ENCODE measurements at regions not wholly inside any gene's neighbourhood (a gene's known extent, or its start where the extent isn't known, plus 50 kb on each side); places are given as distances from the start of the nearest gene placed in this dataset.

DNA sequence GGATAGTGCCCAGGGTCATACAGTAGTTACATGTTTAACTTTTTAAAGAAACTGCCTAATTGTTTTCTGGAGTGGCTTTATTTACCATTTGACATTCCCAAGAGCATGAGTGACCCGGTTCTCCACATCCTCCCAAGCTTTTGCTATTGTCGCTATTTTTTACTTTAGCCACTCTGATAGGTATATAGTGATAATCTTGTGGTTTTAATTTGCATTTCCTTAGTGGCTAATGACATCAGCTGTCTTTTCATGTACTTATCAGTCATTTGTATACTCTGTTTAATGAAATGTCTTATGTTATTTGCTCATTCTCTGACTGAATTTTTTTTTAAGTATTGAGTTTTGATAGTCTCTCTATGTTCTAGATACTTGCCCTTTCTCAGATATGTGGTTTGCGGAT is 109.7 kb upstream of the HS6ST1 start:
- Histone ChIP-seq H3K36me3 (ENCODE audit: control insufficient read depth, insufficient read depth, low read length) (no peaks in the 10 kb centered on the region), H3K4me1 (no peaks in the 10 kb centered on the region), H3K27me3 (replicated peaks; ENCODE audit: control insufficient read depth, insufficient read depth, low read length) (no peaks in the 10 kb centered on the region), H3K4me3 (ENCODE audit: low read depth, low read length) (no peak overlapping the region), H3K9me3 (peaks cover 14% of the 10 kb centered on the region)
- ChIA-PET CTCF (no interaction called here), POLR2A (no interaction called here)
- no peaks in the 10 kb centered on the region for H3K36me3 Mint-ChIP-seq (ENCODE audit: insufficient read depth, unreplicated experiment)
- no TSS peak for BruUV-seq (replicated peaks)
- H3K4me1 Mint-ChIP-seq (ENCODE audit: low read depth, unreplicated experiment): no peaks in the 10 kb centered on the region
- DNase-seq: no peak
- H3K4me3 Mint-ChIP-seq (ENCODE audit: unreplicated experiment): no peak overlapping the region
- intact Hi-C loops (cut with micrococcal nuclease; ENCODE audit: unreplicated experiment): no loop called here
- TF ChIP-seq, protein P1, sequence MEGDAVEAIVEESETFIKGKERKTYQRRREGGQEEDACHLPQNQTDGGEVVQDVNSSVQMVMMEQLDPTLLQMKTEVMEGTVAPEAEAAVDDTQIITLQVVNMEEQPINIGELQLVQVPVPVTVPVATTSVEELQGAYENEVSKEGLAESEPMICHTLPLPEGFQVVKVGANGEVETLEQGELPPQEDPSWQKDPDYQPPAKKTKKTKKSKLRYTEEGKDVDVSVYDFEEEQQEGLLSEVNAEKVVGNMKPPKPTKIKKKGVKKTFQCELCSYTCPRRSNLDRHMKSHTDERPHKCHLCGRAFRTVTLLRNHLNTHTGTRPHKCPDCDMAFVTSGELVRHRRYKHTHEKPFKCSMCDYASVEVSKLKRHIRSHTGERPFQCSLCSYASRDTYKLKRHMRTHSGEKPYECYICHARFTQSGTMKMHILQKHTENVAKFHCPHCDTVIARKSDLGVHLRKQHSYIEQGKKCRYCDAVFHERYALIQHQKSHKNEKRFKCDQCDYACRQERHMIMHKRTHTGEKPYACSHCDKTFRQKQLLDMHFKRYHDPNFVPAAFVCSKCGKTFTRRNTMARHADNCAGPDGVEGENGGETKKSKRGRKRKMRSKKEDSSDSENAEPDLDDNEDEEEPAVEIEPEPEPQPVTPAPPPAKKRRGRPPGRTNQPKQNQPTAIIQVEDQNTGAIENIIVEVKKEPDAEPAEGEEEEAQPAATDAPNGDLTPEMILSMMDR (IDR thresholded peaks at IDR 0.05; ENCODE audit: insufficient read depth in 1 of 2, low read depth in 1 of 2, low read length in 1 of 2, severe bottlenecking in 1 of 2, unreplicated experiment in 1 of 2): no peak
- H3K27ac Mint-ChIP-seq (ENCODE audit: unreplicated experiment): no peak overlapping the region
- H3K9me3 Mint-ChIP-seq (ENCODE audit: unreplicated experiment): peaks cover 19% of the 10 kb centered on the region
- peaks cover 12% of the 10 kb centered on the region for H3K27me3 Mint-ChIP-seq (ENCODE audit: insufficient read depth, unreplicated experiment)

DNA sequence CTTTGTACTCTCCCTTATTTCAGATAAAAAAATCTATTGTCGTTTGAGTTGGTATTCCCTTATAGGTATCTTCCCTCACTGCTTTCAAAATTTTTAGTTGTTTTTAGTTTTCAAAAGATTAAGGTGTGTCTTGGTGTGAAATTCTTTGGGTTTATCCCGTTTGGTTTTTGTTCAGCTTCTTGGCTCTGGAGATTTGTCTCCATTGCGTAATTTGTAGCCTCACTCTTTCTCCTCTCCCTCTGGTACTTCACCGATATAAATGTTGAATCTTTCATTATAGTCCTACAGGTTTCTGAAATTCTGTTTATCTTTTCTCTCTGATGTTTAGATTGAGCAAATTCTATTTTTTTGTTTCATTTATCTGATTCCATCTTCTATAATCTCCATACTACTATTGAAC is 113.8 kb upstream of the HS6ST1 start:
- no peaks in the 10 kb centered on the region for H3K36me3 Mint-ChIP-seq (ENCODE audit: insufficient read depth, unreplicated experiment)
- H3K4me3 ChIP-seq (ENCODE audit: low read depth, low read length): no peak overlapping the region
- H3K27ac Mint-ChIP-seq (ENCODE audit: unreplicated experiment): no peak overlapping the region
- H3K9me3 Mint-ChIP-seq (ENCODE audit: unreplicated experiment): peaks cover 19% of the 10 kb centered on the region
- POLR2A ChIA-PET: no interaction called here
- no peak overlapping the region for H3K4me3 Mint-ChIP-seq (ENCODE audit: unreplicated experiment)
- H3K4me1 Mint-ChIP-seq (ENCODE audit: low read depth, unreplicated experiment): no peaks in the 10 kb centered on the region
- peaks cover 14% of the 10 kb centered on the region for H3K9me3 ChIP-seq
- no TSS peak for BruUV-seq (replicated peaks)
- CTCF ChIA-PET: no interaction called here
- TF ChIP-seq, protein P1 (IDR thresholded peaks at IDR 0.05; ENCODE audit: insufficient read depth in 1 of 2, low read depth in 1 of 2, low read length in 1 of 2, severe bottlenecking in 1 of 2, unreplicated experiment in 1 of 2): no peak
- intact Hi-C loops (cut with micrococcal nuclease; ENCODE audit: unreplicated experiment): no loop called here
- H3K36me3 ChIP-seq (ENCODE audit: control insufficient read depth, insufficient read depth, low read length): no peaks in the 10 kb centered on the region
- no peak for DNase-seq
- H3K27me3 ChIP-seq (replicated peaks; ENCODE audit: control insufficient read depth, insufficient read depth, low read length): no peaks in the 10 kb centered on the region
- peaks cover 12% of the 10 kb centered on the region for H3K27me3 Mint-ChIP-seq (ENCODE audit: insufficient read depth, unreplicated experiment)
- no peaks in the 10 kb centered on the region for H3K4me1 ChIP-seq

DNA sequence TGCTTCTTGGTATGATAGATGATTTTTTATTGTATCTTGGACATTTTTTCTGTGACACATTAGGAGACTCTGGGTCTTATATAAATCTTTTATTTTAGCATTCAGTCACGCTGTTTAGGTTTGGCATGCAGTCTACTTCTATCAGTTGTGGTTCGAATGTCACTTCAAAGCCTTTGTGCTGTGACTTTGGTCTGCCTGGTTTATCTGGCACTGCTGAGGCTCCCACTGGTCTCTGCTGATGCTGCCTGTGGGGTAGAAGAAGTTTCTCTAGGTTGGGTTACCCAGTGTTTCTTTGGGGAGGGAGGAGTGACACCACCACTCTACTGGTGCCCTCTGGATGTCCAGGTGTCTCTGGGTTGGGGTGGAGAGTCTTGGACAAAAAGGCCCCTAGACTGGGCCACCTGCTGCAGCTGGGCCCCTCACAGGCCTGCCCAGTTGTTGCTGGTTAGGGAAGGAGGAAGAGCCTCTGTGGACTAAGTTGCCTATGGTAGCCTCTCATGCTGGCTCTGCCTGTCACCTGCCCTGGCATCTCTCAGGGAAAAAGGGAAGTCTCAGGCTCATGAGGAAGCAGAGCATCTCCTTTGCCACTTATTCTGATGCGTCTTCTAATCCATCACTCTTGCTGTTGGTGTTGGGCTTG is 115.4 kb upstream of the HS6ST1 start:
- Mint-ChIP-seq H3K27ac (ENCODE audit: unreplicated experiment) (no peak overlapping the region), H3K4me3 (ENCODE audit: unreplicated experiment) (no peak overlapping the region)

More for the DNA sequence above, 115.4 kb upstream of the HS6ST1 start:
- ChIA-PET CTCF (no interaction called here), POLR2A (no interaction called here)
- Mint-ChIP-seq H3K27me3 (ENCODE audit: insufficient read depth, unreplicated experiment) (peaks cover 7% of the 10 kb centered on the region), H3K9me3 (ENCODE audit: unreplicated experiment) (peaks cover 10% of the 10 kb centered on the region), H3K36me3 (ENCODE audit: insufficient read depth, unreplicated experiment) (no peaks in the 10 kb centered on the region), H3K4me1 (ENCODE audit: low read depth, unreplicated experiment) (no peaks in the 10 kb centered on the region)
- H3K9me3 ChIP-seq: peaks cover 14% of the 10 kb centered on the region
- no peak overlapping the region for H3K4me3 ChIP-seq (ENCODE audit: low read depth, low read length)
- TF ChIP-seq, protein P1 (IDR thresholded peaks at IDR 0.05; ENCODE audit: insufficient read depth in 1 of 2, low read depth in 1 of 2, low read length in 1 of 2, severe bottlenecking in 1 of 2, unreplicated experiment in 1 of 2): no peak
- DNase-seq: peak in 1 of 2 experiments; percentile 22
- BruUV-seq (replicated peaks): no TSS peak
- H3K4me1 ChIP-seq: no peaks in the 10 kb centered on the region
- no peaks in the 10 kb centered on the region for H3K27me3 ChIP-seq (replicated peaks; ENCODE audit: control insufficient read depth, insufficient read depth, low read length)
- intact Hi-C loops (cut with micrococcal nuclease; ENCODE audit: unreplicated experiment): no loop called here
- no peaks in the 10 kb centered on the region for H3K36me3 ChIP-seq (ENCODE audit: control insufficient read depth, insufficient read depth, low read length)

All from Caco-2 (cell line).